RWPE2 (cell line): ENCODE measurements at regions not wholly inside any gene's neighbourhood (a gene's known extent, or its start where the extent isn't known, plus 50 kb on each side); places are given as distances from the start of the nearest gene placed in this dataset.

Source experiments
- ATAC-seq: fragments of 200-7000 bp; cut with Tn5 transposase; 3 replicates; pipeline ENCODE4 v1.9.1; 2021; ENCODE audit warnings: low read depth
- DNase-seq: peaks from one replicate; pipeline ENCODE4 v3.0.0-alpha.2; 2020; ENCODE audit warnings: low spot score
- H3K27ac ChIP-seq: fragments of 450-650 bp; 2 replicates; pipeline ENCODE4 v1.5.1; 2017; ENCODE audit warnings: mild to moderate bottlenecking; ENCODE audit not compliant: poor library complexity, severe bottlenecking
- H3K27me3 ChIP-seq: fragments of 250-450 bp; sonication (Bioruptor Pico); 2 replicates; pipeline ENCODE4 v1.5.1; 2021; ENCODE audit warnings: mild to moderate bottlenecking, moderate library complexity; ENCODE audit not compliant: insufficient read depth, poor library complexity, severe bottlenecking
- H3K36me3 ChIP-seq: fragments of 250-450 bp; sonication (Bioruptor Pico); 2 replicates; pipeline ENCODE4 v1.5.1; 2020; ENCODE audit warnings: low read depth, mild to moderate bottlenecking, moderate library complexity
- H3K4me1 ChIP-seq: fragments of 250-450 bp; sonication (Bioruptor Pico); 2 replicates; pipeline ENCODE4 v1.5.1; 2021; ENCODE audit warnings: mild to moderate bottlenecking, moderate library complexity; ENCODE audit not compliant: insufficient read depth, poor library complexity, severe bottlenecking
- H3K4me3 ChIP-seq: fragments of 250-450 bp; sonication (Bioruptor Pico); 2 replicates; pipeline ENCODE4 v1.5.1; 2021; ENCODE audit warnings: mild to moderate bottlenecking, moderate library complexity; ENCODE audit not compliant: severe bottlenecking
- H3K9me3 ChIP-seq: fragments of 250-450 bp; sonication (Bioruptor Pico); 2 replicates; pipeline ENCODE4 v1.5.1; 2021; ENCODE audit warnings: mild to moderate bottlenecking, moderate library complexity; ENCODE audit not compliant: severe bottlenecking
- TF ChIP-seq, protein P1 (sequence below): fragments of 450-650 bp; IDR thresholded peaks from one replicate; pipeline ENCODE4 v1.5.1; 2017; ENCODE audit warnings: mild to moderate bottlenecking, moderate library complexity; ENCODE audit not compliant: poor library complexity, severe bottlenecking

GRCh38 chr1:119286587-119287181 is 81.9 kb upstream of the HAO2 start:
- DNase-seq = no peak
- peaks cover 10% of the 10 kb centered on the region for H3K4me1 ChIP-seq
- H3K27me3 ChIP-seq = no peaks in the 10 kb centered on the region
- no peaks in the 10 kb centered on the region for H3K36me3 ChIP-seq
- no peak overlapping the region for H3K4me3 ChIP-seq
- TF ChIP-seq, protein P1, sequence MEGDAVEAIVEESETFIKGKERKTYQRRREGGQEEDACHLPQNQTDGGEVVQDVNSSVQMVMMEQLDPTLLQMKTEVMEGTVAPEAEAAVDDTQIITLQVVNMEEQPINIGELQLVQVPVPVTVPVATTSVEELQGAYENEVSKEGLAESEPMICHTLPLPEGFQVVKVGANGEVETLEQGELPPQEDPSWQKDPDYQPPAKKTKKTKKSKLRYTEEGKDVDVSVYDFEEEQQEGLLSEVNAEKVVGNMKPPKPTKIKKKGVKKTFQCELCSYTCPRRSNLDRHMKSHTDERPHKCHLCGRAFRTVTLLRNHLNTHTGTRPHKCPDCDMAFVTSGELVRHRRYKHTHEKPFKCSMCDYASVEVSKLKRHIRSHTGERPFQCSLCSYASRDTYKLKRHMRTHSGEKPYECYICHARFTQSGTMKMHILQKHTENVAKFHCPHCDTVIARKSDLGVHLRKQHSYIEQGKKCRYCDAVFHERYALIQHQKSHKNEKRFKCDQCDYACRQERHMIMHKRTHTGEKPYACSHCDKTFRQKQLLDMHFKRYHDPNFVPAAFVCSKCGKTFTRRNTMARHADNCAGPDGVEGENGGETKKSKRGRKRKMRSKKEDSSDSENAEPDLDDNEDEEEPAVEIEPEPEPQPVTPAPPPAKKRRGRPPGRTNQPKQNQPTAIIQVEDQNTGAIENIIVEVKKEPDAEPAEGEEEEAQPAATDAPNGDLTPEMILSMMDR = peak; percentile 71
- H3K9me3 ChIP-seq = no peaks in the 10 kb centered on the region
- peak; percentile 75 for ATAC-seq
- no peak overlapping the region for H3K27ac ChIP-seq

GRCh38 chr1:119288751-119289150 is 79.8 kb upstream of the HAO2 start:
- Histone ChIP-seq H3K9me3 (no peaks in the 10 kb centered on the region), H3K27ac (no peak overlapping the region), H3K36me3 (no peaks in the 10 kb centered on the region), H3K4me1 (peaks cover 10% of the 10 kb centered on the region), H3K4me3 (no peak overlapping the region), H3K27me3 (no peaks in the 10 kb centered on the region)
- DNase-seq (no peak), ATAC-seq (no peak)
- TF ChIP-seq, protein P1 = no peak

DNA sequence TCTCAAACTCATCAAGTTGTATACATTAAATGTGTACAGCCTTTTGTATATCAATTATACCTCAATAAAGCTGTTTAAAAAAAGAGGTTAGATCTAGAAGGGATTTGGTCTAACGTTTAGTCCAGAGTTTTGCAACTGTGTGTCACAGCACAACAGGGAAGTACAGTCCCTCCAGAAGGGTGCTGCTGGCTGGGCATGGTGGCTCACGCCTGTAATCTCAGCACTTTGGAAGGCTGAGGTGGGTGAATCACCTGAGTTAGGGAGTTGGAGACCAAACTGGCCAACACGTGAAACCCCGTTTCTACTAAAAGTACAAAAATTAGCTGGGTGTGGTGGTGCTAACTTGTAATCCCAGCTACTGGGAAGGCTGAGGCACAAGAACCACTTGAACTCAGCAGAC is 78.3 kb upstream of the HAO2 start:
- TF ChIP-seq, protein P1 = no peak
- Histone ChIP-seq H3K4me3 (no peak overlapping the region), H3K9me3 (no peaks in the 10 kb centered on the region), H3K27ac (no peak overlapping the region), H3K36me3 (no peaks in the 10 kb centered on the region), H3K27me3 (no peaks in the 10 kb centered on the region), H3K4me1 (peaks cover 6% of the 10 kb centered on the region)
- DNase-seq = no peak
- 0 out of 3 replicates have a peak, but pooled peaks have one; percentile 30 for ATAC-seq

GRCh38 chr1:119291611-119292206 is 76.9 kb upstream of the HAO2 start:
- TF ChIP-seq, protein P1 = no peak

GRCh38 chr1:119293797-119294196 is 74.8 kb upstream of the HAO2 start:
- ATAC-seq (no peak), DNase-seq (no peak)
- H3K4me1 ChIP-seq = peaks cover under 1% of the 10 kb centered on the region
- H3K27ac ChIP-seq = no peak overlapping the region
- H3K27me3 ChIP-seq = peaks cover under 1% of the 10 kb centered on the region
- no peaks in the 10 kb centered on the region for H3K36me3 ChIP-seq
- H3K4me3 ChIP-seq = no peak overlapping the region
- no peaks in the 10 kb centered on the region for H3K9me3 ChIP-seq
- TF ChIP-seq, protein P1 = no peak

More at GRCh38 chr1:119291611-119292206, 76.9 kb upstream of the HAO2 start:
- Histone ChIP-seq H3K27me3 (no peaks in the 10 kb centered on the region), H3K36me3 (no peaks in the 10 kb centered on the region), H3K27ac (no peak overlapping the region), H3K4me3 (no peak overlapping the region), H3K9me3 (no peaks in the 10 kb centered on the region), H3K4me1 (no peaks in the 10 kb centered on the region)
- ATAC-seq (no peak), DNase-seq (no peak)
